Endodermal cell (in vitro differentiated cells): ENCODE measurements at regions not wholly inside any gene's neighbourhood (a gene's known extent, or its start where the extent isn't known, plus 50 kb on each side); places are given as distances from the start of the nearest gene placed in this dataset.

Experiments used
- DNase-seq: peaks from one replicate; pipeline ENCODE4 v3.0.0-alpha.2; 2017
- H3K27ac ChIP-seq: 2 replicates; pipeline ENCODE4 v1.5.1; 2013; ENCODE audit warnings: mild to moderate bottlenecking, low read depth, low read length, moderate library complexity
- H3K27me3 ChIP-seq: 2 replicates; pipeline ENCODE4 v1.6.1; 2013; ENCODE audit warnings: mild to moderate bottlenecking, low read length, moderate library complexity; ENCODE audit not compliant: insufficient read depth, control insufficient read depth, poor library complexity, severe bottlenecking
- H3K36me3 ChIP-seq: 2 replicates; pipeline ENCODE4 v1.7.0; 2013; ENCODE audit warnings: mild to moderate bottlenecking, low read length, moderate library complexity; ENCODE audit not compliant: control insufficient read depth, insufficient read depth
- H3K4me1 ChIP-seq: one replicate; pipeline ENCODE4 v1.7.0; 2013; ENCODE audit warnings: low read length; ENCODE audit not compliant: control insufficient read depth, insufficient read depth
- H3K4me3 ChIP-seq: 2 replicates; pipeline ENCODE4 v1.5.1; 2013; ENCODE audit warnings: mild to moderate bottlenecking, low read length, moderate library complexity
- H3K9ac ChIP-seq: 2 replicates; pipeline ENCODE4 v1.6.1; 2013; ENCODE audit warnings: mild to moderate bottlenecking, low read length, moderate library complexity; ENCODE audit not compliant: poor library complexity, severe bottlenecking; ENCODE audit errors: extremely low read depth
- H3K9me3 ChIP-seq: 2 replicates; pipeline ENCODE4 v1.6.1; 2013; ENCODE audit warnings: mild to moderate bottlenecking, low read length, moderate library complexity; ENCODE audit not compliant: control insufficient read depth
- H3K27ac Mint-ChIP-seq: 2 replicates; pipeline ENCODE4 v1.8.0; 2020; ENCODE audit warnings: mixed read lengths
- H3K27me3 Mint-ChIP-seq: 2 replicates; pipeline ENCODE4 v1.8.0; 2021; ENCODE audit warnings: mild to moderate bottlenecking, mixed read lengths; ENCODE audit not compliant: insufficient read depth
- H3K36me3 Mint-ChIP-seq: 2 replicates; pipeline ENCODE4 v1.8.0; 2020; ENCODE audit warnings: low read depth, mixed read lengths
- H3K4me1 Mint-ChIP-seq: 2 replicates; pipeline ENCODE4 v1.8.0; 2020; ENCODE audit warnings: mixed read lengths
- H3K4me3 Mint-ChIP-seq: 2 replicates; pipeline ENCODE4 v1.8.0; 2020; ENCODE audit warnings: mild to moderate bottlenecking, moderate library complexity, mixed read lengths
- H3K9me3 Mint-ChIP-seq: 2 replicates; pipeline ENCODE4 v1.8.0; 2020; ENCODE audit warnings: mild to moderate bottlenecking, mixed read lengths
- WGBS, 2 experiments: methylation state at CpG; one replicate each; pipeline versions ENCODE4 v1.1.5 to v1.1.7; 2013; ENCODE audit warnings: missing lambda C conversion rate in 2 of 2, mixed read lengths in 1 of 2; ENCODE audit not compliant: insufficient coverage in 1 of 2, insufficient read length in 1 of 2; 5-methylcytosine and 5-hydroxymethylcytosine counted together
- TF ChIP-seq, protein P1 (sequence below): fragments of 200-600 bp; sonication (generic); conservative IDR thresholded peaks from 2 replicates; pipeline ENCODE4 v1.5.0; 2021; ENCODE audit warnings: antibody characterized with exemption, mild to moderate bottlenecking

DNA sequence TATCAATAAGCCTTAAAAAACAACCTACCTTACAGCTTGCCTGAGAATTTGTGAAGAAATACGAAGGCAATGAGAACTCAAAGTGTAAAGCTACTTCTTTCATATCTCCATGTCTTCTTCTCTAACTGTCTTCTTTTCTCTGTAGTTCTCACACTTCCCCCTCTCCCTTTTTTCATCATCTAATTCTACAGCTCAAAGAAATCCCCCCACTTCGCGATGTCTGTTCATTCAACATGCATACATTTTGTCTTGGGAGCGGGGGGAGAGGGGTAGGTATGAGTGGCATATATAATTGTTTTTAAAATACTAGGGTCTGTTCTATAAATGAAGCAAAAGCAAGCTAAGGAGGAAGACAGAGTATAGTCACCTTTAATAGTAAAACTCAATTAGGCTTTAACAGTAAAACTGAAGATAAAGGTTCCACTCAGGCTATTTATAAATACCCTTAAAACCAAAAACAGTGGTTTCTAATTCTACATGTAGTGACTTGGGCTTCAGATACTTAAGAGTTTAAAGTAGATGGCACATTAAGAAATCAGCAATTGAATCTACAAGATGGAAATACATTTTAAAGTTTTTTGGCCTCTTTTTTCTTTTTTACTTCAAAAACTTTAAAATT, 106.9 kb downstream of the KLF12 start:
- TF ChIP-seq, protein P1, sequence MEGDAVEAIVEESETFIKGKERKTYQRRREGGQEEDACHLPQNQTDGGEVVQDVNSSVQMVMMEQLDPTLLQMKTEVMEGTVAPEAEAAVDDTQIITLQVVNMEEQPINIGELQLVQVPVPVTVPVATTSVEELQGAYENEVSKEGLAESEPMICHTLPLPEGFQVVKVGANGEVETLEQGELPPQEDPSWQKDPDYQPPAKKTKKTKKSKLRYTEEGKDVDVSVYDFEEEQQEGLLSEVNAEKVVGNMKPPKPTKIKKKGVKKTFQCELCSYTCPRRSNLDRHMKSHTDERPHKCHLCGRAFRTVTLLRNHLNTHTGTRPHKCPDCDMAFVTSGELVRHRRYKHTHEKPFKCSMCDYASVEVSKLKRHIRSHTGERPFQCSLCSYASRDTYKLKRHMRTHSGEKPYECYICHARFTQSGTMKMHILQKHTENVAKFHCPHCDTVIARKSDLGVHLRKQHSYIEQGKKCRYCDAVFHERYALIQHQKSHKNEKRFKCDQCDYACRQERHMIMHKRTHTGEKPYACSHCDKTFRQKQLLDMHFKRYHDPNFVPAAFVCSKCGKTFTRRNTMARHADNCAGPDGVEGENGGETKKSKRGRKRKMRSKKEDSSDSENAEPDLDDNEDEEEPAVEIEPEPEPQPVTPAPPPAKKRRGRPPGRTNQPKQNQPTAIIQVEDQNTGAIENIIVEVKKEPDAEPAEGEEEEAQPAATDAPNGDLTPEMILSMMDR, result no peak
- Histone ChIP-seq H3K4me3 (peak overlapping the region; percentile 9), H3K27ac (peak overlapping the region; percentile 26), H3K36me3 (no peaks in the 10 kb centered on the region), H3K9me3 (peaks cover 18% of the 10 kb centered on the region), H3K9ac (no peak overlapping the region), H3K4me1 (peaks cover 14% of the 10 kb centered on the region), H3K27me3 (no peaks in the 10 kb centered on the region)
- Mint-ChIP-seq H3K4me3 (peak overlapping the region; percentile 30), H3K27ac (peak overlapping the region; percentile 67), H3K27me3 (no peaks in the 10 kb centered on the region), H3K4me1 (peaks cover 40% of the 10 kb centered on the region), H3K36me3 (peaks cover 14% of the 10 kb centered on the region), H3K9me3 (peaks cover 10% of the 10 kb centered on the region)
- no peak for DNase-seq
- WGBS, 2 experiments, result 38 to 60% methylated on average over 1 to 2 of the region's 4 CpGs

DNA sequence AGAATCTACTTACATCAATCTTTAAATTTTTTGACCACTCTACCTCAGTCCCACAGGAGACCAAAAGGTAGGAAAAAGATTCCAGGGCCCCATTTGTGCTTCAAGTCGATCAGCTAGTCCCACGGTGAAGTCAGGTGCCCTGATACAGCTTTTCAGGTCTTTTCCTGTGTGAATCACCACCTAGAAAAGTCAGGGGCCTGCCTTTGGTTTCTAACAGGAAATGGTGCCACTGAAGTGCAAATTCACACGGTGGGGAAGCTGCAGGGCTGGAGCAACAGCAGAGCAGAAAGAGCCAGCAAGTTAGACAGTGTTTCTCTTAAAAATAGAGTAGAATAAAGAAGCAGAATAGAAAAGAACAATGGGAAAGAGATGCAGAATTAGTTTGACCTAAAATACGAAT, 107.5 kb downstream of the KLF12 start:
- H3K4me3 Mint-ChIP-seq, result peak overlapping the region; percentile 30

DNA sequence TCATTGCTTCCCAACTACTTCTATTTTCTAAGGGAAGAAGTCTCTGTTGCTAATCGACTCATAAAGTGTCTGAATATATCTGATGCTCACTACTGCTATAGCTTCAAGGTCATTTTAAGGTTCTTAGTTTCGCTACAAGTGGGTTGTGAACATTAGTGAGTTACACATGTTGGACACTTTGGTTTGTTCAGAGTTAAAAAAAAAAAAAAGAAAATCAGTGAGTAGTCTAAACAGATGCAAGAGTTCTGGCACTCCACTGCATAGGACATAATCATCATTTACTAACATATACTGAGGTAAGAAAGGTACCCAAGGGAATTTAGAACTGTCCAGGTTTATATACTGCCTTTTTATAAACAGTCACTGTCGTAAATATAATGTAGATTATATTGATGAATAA, 108.8 kb downstream of the KLF12 start:
- H3K27me3 Mint-ChIP-seq, result no peaks in the 10 kb centered on the region
- Histone ChIP-seq H3K9ac (no peak overlapping the region), H3K9me3 (peaks cover 23% of the 10 kb centered on the region), H3K4me1 (peaks cover 14% of the 10 kb centered on the region), H3K27me3 (no peaks in the 10 kb centered on the region), H3K4me3 (no peak overlapping the region), H3K36me3 (no peaks in the 10 kb centered on the region), H3K27ac (no peak overlapping the region)
- 87 to 94% methylated on average over 3 of the region's 3 CpGs for WGBS, 2 experiments
- peaks cover 26% of the 10 kb centered on the region for H3K36me3 Mint-ChIP-seq
- H3K27ac Mint-ChIP-seq, result no peak overlapping the region
- no peak for DNase-seq
- H3K4me3 Mint-ChIP-seq, result no peak overlapping the region
- H3K9me3 Mint-ChIP-seq, result peaks cover 17% of the 10 kb centered on the region
- TF ChIP-seq, protein P1, result no peak
- H3K4me1 Mint-ChIP-seq, result peaks cover 46% of the 10 kb centered on the region

More for the DNA sequence above, 107.5 kb downstream of the KLF12 start:
- Mint-ChIP-seq H3K9me3 (peaks cover 16% of the 10 kb centered on the region), H3K27me3 (no peaks in the 10 kb centered on the region), H3K36me3 (peaks cover 20% of the 10 kb centered on the region), H3K27ac (peak overlapping the region; percentile 67), H3K4me1 (peaks cover 40% of the 10 kb centered on the region)
- Histone ChIP-seq H3K4me3 (peak overlapping the region; percentile 9), H3K4me1 (peaks cover 14% of the 10 kb centered on the region), H3K36me3 (no peaks in the 10 kb centered on the region), H3K9me3 (peaks cover 23% of the 10 kb centered on the region), H3K27me3 (no peaks in the 10 kb centered on the region), H3K27ac (no peak overlapping the region), H3K9ac (no peak overlapping the region)
- peak; percentile 91 for DNase-seq
- TF ChIP-seq, protein P1, result no peak
- WGBS, 2 experiments, result 4 to 6% methylated on average over 3 to 4 of the region's 4 CpGs
